Retina (tissue), 1 donor: ENCODE measurements at regions not wholly inside any gene's neighbourhood (a gene's known extent, or its start where the extent isn't known, plus 50 kb on each side); places are given as distances from the start of the nearest gene placed in this dataset.

Experiments used
- DNase-seq: peaks from one replicate; pipeline ENCODE4 v3.0.0-alpha.2; 2016

- no peak for DNase-seq
Observed at GRCh38 chr3:154540950-154541604, 111.1 kb upstream of the GPR149 start.

DNA sequence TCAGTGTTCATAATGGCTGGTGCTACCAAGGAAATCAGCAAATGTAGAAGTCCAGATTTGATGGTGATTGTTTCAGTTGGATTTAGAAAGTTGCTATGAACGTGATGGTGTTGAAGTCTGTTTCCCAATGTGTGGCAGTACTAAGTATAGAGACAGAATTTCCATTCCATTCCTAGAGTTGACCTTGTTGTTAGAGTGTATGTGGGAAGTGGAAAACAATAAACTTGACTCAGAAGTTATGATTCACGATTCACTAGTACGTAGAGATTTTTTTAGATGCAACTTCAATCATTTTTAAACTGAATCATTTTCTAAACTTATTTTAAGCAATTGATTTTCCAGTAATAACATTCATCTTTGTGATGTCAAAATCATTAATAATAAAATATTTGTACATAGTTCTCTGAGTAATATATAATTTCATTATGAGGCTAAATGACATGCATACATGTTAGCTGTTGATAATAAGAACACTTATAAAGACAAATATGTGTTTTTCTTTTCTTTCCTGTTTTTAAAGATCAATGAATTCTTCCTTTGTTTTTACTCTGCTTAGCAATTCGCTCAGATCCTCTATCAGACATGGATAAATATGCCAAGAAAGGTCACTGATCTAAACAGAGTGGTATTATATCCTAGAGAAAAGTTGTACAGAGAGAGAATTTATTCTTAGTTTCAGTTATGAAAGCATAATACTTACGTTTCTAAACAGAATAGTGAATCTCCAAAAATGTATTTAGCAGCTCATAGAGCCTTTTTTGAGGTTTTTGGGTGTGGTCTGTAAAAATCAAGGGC is 108.8 kb upstream of the GPR149 start:
- DNase-seq = no peak

- no peak for DNase-seq
Observed at GRCh38 chr3:154536751-154537150, 106.8 kb upstream of the GPR149 start.

- DNase-seq = no peak
Observed at GRCh38 chr3:154522036-154522602, 92.1 kb upstream of the GPR149 start.

GRCh38 chr3:154517404-154517803 is 87.4 kb upstream of the GPR149 start:
- no peak for DNase-seq

DNA sequence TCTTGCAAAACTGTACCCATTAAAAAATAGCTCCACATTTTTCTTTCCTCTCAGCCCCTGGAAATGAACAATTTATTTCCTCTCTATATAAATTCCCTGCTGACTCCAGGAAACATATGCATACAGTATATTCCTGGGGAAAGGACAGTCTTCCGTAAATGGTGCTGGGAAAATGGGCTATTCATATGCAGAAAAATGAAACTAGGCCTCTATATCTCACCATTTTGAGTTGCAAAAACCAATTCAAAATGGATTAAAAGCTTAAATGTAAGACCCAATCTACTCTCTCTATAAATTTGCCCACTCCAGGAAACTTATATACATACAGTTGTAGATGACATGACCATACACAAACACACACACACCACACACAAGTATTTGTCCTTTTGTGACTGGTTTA is 85.9 kb upstream of the GPR149 start:
- DNase-seq = no peak

GRCh38 chr3:154510780-154511179 is 80.8 kb upstream of the GPR149 start:
- DNase-seq = no peak

- no peak for DNase-seq
Observed at GRCh38 chr3:154507727-154508126, 77.7 kb upstream of the GPR149 start.

DNA sequence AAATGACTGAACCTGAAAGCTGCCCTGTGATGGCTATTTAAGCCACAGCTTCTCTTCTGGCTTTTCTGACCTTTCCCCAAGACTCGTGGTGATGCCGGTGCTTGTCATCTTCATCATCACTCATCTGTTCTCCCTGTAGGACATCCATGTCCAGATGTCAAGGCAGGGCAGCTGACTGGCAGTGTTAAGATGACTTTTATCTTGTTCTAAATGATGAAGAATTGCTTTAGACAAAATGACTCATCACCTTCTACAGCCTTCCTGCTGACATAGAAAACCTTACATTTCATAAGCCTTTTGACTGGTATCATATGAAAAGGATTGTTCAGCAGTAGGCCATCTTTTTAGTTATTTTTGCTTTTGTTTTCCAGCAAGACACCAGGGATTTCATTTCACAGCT is 67.0 kb upstream of the GPR149 start:
- no peak for DNase-seq

GRCh38 chr3:154496540-154496939 is 66.5 kb upstream of the GPR149 start:
- DNase-seq = no peak

- DNase-seq = peak; percentile 32
Observed at GRCh38 chr3:154486949-154487348, 57.0 kb upstream of the GPR149 start.

GRCh38 chr3:154482507-154482906 is 52.5 kb upstream of the GPR149 start:
- no peak for DNase-seq

DNA sequence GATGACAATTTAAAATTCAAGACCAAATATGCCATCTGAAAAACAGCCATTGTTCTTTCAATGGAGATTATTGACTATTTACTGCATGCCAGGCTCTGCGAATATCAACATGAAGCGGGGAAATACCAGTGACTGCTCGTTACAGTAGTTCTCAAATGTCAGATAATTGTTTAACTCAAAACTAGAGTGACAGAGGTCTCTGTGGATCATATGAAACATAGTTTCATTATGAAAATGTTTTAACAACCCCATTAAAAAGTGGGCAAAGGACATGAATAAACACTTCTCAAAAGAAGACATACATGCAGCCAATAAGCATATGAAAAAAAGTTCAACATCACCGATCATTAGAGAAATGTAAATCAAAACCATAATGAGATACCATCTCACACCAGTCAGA is 50.0 kb upstream of the GPR149 start:
- DNase-seq = no peak
